Prostate gland (tissue), 2 donors: ENCODE measurements at regions not wholly inside any gene's neighbourhood (a gene's known extent, or its start where the extent isn't known, plus 50 kb on each side); places are given as distances from the start of the nearest gene placed in this dataset.

ENCODE experiments used
- POLR2A ChIP-seq: fragments of 450-650 bp; IDR thresholded peaks from one replicate; pipeline ENCODE4 v1.6.1; 2016; ENCODE audit warnings: antibody characterized with exemption, mild to moderate bottlenecking
- POLR2AphosphoS5 ChIP-seq: sonication (generic); formaldehyde crosslinking; IDR thresholded peaks from one replicate; pipeline ENCODE4 v1.6.1; 2017; ENCODE audit warnings: antibody characterized with exemption
- TF ChIP-seq, protein P1 (sequence below), 4 experiments: fragments of 200-600 bp in 2 of 4; fragments of 450-650 bp in 2 of 4; sonication (generic) in 2 of 4; IDR thresholded peaks; 1 replicate in 3 of 4; 2 replicates in 1 of 4; pipeline ENCODE4 v1.5.1; 2016 to 2019; ENCODE audit warnings: antibody characterized with exemption in 4 of 4, mild to moderate bottlenecking in 2 of 4, moderate library complexity in 2 of 4

DNA sequence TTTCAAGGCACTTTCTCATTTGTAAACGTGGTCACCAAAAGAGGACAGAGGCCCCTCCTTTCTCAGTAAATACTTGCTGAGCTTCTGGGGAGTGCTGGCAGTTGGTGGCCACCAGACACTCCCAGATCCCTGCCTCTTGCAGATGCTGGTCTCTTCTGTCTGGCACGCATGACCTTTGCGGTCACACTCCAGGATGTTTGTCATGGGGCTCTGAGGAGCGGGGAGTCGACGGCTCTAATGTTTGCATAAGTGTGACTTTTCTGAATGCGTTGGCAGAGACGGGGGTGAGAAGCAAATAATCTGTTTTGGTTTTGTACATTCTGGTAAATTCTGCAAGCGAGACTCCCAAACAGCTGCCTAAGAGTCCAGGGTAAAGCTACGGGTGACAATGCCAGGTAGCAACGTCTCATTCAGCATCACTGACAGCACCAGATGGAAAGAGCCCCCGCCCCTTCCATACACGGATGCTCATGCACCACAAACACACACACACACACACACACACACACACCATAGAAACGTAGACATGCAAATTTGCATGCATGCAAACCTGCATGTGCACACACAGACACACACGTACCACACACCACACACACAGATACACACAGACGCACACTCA is 101.1 kb downstream of the YTHDF1 start:
- TF ChIP-seq, protein P1, sequence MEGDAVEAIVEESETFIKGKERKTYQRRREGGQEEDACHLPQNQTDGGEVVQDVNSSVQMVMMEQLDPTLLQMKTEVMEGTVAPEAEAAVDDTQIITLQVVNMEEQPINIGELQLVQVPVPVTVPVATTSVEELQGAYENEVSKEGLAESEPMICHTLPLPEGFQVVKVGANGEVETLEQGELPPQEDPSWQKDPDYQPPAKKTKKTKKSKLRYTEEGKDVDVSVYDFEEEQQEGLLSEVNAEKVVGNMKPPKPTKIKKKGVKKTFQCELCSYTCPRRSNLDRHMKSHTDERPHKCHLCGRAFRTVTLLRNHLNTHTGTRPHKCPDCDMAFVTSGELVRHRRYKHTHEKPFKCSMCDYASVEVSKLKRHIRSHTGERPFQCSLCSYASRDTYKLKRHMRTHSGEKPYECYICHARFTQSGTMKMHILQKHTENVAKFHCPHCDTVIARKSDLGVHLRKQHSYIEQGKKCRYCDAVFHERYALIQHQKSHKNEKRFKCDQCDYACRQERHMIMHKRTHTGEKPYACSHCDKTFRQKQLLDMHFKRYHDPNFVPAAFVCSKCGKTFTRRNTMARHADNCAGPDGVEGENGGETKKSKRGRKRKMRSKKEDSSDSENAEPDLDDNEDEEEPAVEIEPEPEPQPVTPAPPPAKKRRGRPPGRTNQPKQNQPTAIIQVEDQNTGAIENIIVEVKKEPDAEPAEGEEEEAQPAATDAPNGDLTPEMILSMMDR (IDR thresholded peaks at IDR 0.05) = no peak
- no peak for TF ChIP-seq POLR2A
- TF ChIP-seq POLR2AphosphoS5 = no peak
